Calu3 (cell line): ENCODE measurements at regions not wholly inside any gene's neighbourhood (a gene's known extent, or its start where the extent isn't known, plus 50 kb on each side); places are given as distances from the start of the nearest gene placed in this dataset.

Experiments used
- BruUV-seq: library from RNA; stranded (reverse); fragments of 400-500 nt; replicated peaks from 2 replicates; lab custom pipeline; 2021; lab: Mats Ljungman, UMichigan
- CTCF ChIA-PET: fragments of 300-600 bp; sonication (Branson Sonifier 250); formaldehyde crosslinking; loops from one replicate; lab custom pipeline; 2022; ENCODE audit warnings: antibody characterized with exemption; lab: Charles Lee
- DNase-seq: peaks from one replicate; pipeline ENCODE4 v3.0.0; 2022
- H3K27ac Mint-ChIP-seq: one replicate; pipeline ENCODE4 v1.8.0; 2022; ENCODE audit warnings: mixed read lengths; ENCODE audit not compliant: unreplicated experiment
- H3K27me3 Mint-ChIP-seq: one replicate; pipeline ENCODE4 v1.8.0; 2022; ENCODE audit warnings: mixed read lengths; ENCODE audit not compliant: unreplicated experiment
- H3K36me3 Mint-ChIP-seq: one replicate; pipeline ENCODE4 v1.8.0; 2022; ENCODE audit warnings: mild to moderate bottlenecking, moderate library complexity, mixed read lengths; ENCODE audit not compliant: insufficient read depth, unreplicated experiment
- H3K4me1 Mint-ChIP-seq: one replicate; pipeline ENCODE4 v1.8.0; 2022; ENCODE audit warnings: mild to moderate bottlenecking, low read depth, mixed read lengths; ENCODE audit not compliant: unreplicated experiment
- H3K4me3 Mint-ChIP-seq: one replicate; pipeline ENCODE4 v1.8.0; 2022; ENCODE audit warnings: mild to moderate bottlenecking, low read depth, moderate library complexity, mixed read lengths; ENCODE audit not compliant: unreplicated experiment
- H3K9me3 Mint-ChIP-seq: one replicate; pipeline ENCODE4 v1.8.0; 2022; ENCODE audit warnings: low read depth, mixed read lengths; ENCODE audit not compliant: unreplicated experiment
- intact Hi-C: fragments of 100-400 bp; cut with micrococcal nuclease; formaldehyde crosslinking; loops from one replicate; pipeline ENCODE4 v1.10.0; 2022; ENCODE audit not compliant: unreplicated experiment
- TF ChIP-seq, protein P1 (sequence below): fragments of 200-600 bp; IDR thresholded peaks from one replicate; pipeline ENCODE4 v1.8.0; 2022; ENCODE audit warnings: antibody characterized with exemption; ENCODE audit not compliant: unreplicated experiment

- no peaks in the 10 kb centered on the region for H3K9me3 Mint-ChIP-seq
- H3K36me3 Mint-ChIP-seq, result no peaks in the 10 kb centered on the region
- CTCF ChIA-PET, result interaction anchor here (0.5 kb wide), 1 partner anchor 43 kb away, joined by 3 read pairs; no protein-coding TSS in a partner anchor
- DNase-seq, result no peak
- TF ChIP-seq, protein P1, sequence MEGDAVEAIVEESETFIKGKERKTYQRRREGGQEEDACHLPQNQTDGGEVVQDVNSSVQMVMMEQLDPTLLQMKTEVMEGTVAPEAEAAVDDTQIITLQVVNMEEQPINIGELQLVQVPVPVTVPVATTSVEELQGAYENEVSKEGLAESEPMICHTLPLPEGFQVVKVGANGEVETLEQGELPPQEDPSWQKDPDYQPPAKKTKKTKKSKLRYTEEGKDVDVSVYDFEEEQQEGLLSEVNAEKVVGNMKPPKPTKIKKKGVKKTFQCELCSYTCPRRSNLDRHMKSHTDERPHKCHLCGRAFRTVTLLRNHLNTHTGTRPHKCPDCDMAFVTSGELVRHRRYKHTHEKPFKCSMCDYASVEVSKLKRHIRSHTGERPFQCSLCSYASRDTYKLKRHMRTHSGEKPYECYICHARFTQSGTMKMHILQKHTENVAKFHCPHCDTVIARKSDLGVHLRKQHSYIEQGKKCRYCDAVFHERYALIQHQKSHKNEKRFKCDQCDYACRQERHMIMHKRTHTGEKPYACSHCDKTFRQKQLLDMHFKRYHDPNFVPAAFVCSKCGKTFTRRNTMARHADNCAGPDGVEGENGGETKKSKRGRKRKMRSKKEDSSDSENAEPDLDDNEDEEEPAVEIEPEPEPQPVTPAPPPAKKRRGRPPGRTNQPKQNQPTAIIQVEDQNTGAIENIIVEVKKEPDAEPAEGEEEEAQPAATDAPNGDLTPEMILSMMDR, result no peak
- intact Hi-C loops, result no loop called here
- no peaks in the 10 kb centered on the region for H3K4me1 Mint-ChIP-seq
- no peak overlapping the region for H3K4me3 Mint-ChIP-seq
- BruUV-seq, result no TSS peak
- H3K27ac Mint-ChIP-seq, result no peak overlapping the region
- H3K27me3 Mint-ChIP-seq, result no peaks in the 10 kb centered on the region
These were observed 429.1 kb downstream of the KIF20B start for GRCh38 chr10:90130321-90131086.

DNA sequence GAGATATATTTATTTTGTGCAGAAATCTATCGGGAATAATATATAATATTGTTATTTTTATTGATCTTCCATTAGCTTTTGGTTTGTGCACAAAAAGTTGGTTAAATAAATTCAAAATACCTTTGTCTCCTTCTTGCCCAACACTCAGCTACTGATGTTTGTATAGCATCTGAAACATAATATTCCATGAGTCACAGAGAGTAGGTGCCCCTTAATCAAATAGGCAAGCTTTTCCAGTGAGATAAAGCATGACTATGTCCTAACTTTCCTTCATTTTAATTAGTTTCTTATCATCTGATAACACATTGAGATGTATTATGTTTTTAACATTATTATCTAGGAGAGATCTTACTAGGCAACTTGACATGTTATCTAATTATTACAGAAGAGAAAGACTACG is 432.2 kb downstream of the KIF20B start:
- Mint-ChIP-seq H3K36me3 (no peaks in the 10 kb centered on the region), H3K9me3 (peaks cover 5% of the 10 kb centered on the region), H3K4me1 (no peaks in the 10 kb centered on the region), H3K27ac (no peak overlapping the region), H3K4me3 (no peak overlapping the region), H3K27me3 (no peaks in the 10 kb centered on the region)
- DNase-seq, result no peak
- CTCF ChIA-PET, result no interaction called here
- intact Hi-C loops, result no loop called here
- TF ChIP-seq, protein P1, result no peak
- no TSS peak for BruUV-seq

DNA sequence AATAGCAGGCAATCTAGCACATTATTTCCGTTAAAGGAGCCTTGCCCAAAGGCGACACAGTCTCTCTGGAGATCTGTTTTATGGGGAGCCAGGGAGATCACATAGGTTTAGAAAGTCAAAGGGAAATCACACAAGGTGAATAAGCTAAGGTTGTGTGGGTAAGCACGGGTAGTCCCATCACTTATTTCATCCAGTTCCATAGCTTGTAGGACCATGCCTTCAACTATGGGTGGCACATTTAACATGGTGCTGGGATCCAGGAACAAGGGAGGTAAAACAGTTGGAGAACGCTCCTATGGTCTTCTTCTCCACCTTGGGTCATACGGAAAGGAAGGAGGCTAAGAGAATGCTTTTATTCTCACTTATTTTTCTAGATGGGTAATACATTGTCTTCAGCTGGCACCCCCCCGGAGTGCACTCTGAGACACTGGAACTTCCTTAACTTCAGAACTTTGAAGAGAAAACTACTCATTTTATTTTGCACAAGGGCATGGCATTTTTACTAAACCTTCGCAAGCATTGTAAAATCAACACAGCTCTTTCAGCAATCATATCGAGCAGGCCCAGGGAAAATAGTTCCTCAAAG is 435.4 kb downstream of the KIF20B start:
- Mint-ChIP-seq H3K4me3 (no peak overlapping the region), H3K36me3 (no peaks in the 10 kb centered on the region), H3K4me1 (no peaks in the 10 kb centered on the region), H3K9me3 (peaks cover 8% of the 10 kb centered on the region), H3K27ac (no peak overlapping the region), H3K27me3 (no peaks in the 10 kb centered on the region)
- TF ChIP-seq, protein P1, result no peak
- DNase-seq, result no peak
- CTCF ChIA-PET, result no interaction called here
- intact Hi-C loops, result no loop called here
- no TSS peak for BruUV-seq

GRCh38 chr10:90138844-90139243 is 437.5 kb downstream of the KIF20B start:
- no peaks in the 10 kb centered on the region for H3K27me3 Mint-ChIP-seq
- no peak overlapping the region for H3K27ac Mint-ChIP-seq
- peaks cover 8% of the 10 kb centered on the region for H3K9me3 Mint-ChIP-seq
- TF ChIP-seq, protein P1, result no peak
- intact Hi-C loops, result loop anchor here (2.0 kb wide), 1 partner anchor 346 kb away; no protein-coding TSS in a partner anchor
- no peak overlapping the region for H3K4me3 Mint-ChIP-seq
- no peaks in the 10 kb centered on the region for H3K36me3 Mint-ChIP-seq
- DNase-seq, result no peak
- BruUV-seq, result no TSS peak
- no peaks in the 10 kb centered on the region for H3K4me1 Mint-ChIP-seq
- CTCF ChIA-PET, result no interaction called here
